ENCODE measurements at regions not wholly inside any gene's neighbourhood (a gene's known extent, or its start where the extent isn't known, plus 50 kb on each side); places are given as distances from the start of the nearest gene placed in this dataset.

GRCh38 chr2:101638181-101638711 is 59.3 kb upstream of the MAP4K4 start:
- DNase-seq, result peak in 1 of 3 donors; percentile 86
- peaks cover 2 to 13% (median 10%) of the 10 kb centered on the region in 3 donors for H3K27me3 Mint-ChIP-seq (ENCODE audit: low read depth in 3 of 3)
- H3K9me3 Mint-ChIP-seq, result peaks cover 0 to 3% (median 0%) of the 10 kb centered on the region in 7 donors
- no peak for TF ChIP-seq CTCF (IDR thresholded peaks at IDR 0.05)
- Histone ChIP-seq H3K4me2 (replicated peaks; ENCODE audit: extremely low read depth, low read length, poor library complexity, severe bottlenecking) (no peak overlapping the region), H3K9ac (ENCODE audit: insufficient read depth, low read length, poor library complexity, severe bottlenecking) (no peak overlapping the region), H3K27me3 (ENCODE audit: control insufficient read depth in 2 of 2, insufficient read depth in 2 of 2, low read length in 2 of 2) (no peaks in the 10 kb centered on the region), H3K79me2 (ENCODE audit: insufficient read depth, low read length) (no peaks in the 10 kb centered on the region), H3K9me3 (replicated peaks in 1 of 2; ENCODE audit: control insufficient read depth in 1 of 2, insufficient read depth in 1 of 2, low read length in 2 of 2) (no peaks in the 10 kb centered on the region), H4K20me1 (ENCODE audit: insufficient read depth, low read length) (no peaks in the 10 kb centered on the region), H3K4me1 (ENCODE audit: control insufficient read depth in 1 of 2, insufficient read depth in 2 of 2, low read length in 2 of 2) (peaks cover 8 to 19% of the 10 kb centered on the region in 2 donors), H3K4me3 (replicated peaks in 1 of 3; ENCODE audit: low read depth in 2 of 3, low read length in 3 of 3) (no peak overlapping the region), H2AFZ (ENCODE audit: insufficient read depth, low read depth, low read length, poor library complexity, severe bottlenecking) (no peak overlapping the region), H3K27ac (ENCODE audit: low read depth in 1 of 2, low read length in 2 of 2) (peak overlapping the region in 1 of 2 donors; percentile 39), H3K36me3 (replicated peaks in 1 of 2; ENCODE audit: control insufficient read depth in 1 of 2, insufficient read depth in 2 of 2, low read length in 2 of 2) (no peaks in the 10 kb centered on the region)
- peaks cover 7% of the 10 kb centered on the region for H3K4me1 Mint-ChIP-seq
- WGBS (ENCODE audit: insufficient coverage), result 44% methylated on average over 9 of the region's 12 CpGs
- H3K36me3 Mint-ChIP-seq, result no peaks in the 10 kb centered on the region
- H3K4me3 Mint-ChIP-seq, result no peak overlapping the region
- intact Hi-C loops (cut with micrococcal nuclease), result no loop called here
- H3K27ac Mint-ChIP-seq, result peak overlapping the region in 4 of 7 donors; percentile 55 to 73 (median 66)

DNA sequence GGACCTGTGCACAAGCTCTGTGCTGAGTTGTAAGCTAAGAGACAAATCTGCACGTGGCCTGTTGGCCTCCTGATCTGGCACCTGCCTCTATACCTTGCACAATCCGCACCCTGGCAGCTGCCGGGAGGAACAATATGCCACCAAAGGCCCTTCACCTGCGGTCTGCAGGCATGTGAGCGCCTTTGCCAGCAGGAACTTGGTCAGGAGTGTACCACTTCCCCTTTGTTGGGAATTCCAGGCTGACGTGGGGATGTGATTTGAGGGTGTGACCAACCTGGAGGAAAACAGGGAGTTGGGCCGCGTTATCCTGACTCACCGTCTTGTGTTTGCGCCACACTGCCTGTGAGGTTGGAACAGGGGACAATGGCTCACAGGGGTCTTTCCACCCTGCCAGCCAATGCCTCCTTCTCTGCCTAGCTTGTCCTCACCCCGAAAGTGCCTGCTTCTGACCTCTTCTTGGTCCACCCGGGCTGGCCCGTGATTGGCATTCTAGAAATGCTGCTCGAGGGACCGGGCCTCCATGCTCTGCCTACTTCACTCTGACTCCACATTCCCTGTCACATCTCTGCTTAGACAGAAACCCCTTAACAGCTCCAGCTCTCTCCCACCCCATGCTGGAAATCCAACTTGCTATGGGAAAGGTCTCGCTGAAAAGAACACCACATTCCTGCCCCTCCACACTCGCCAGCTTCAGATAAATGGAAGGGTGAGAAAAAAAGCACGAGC is 67.1 kb upstream of the MAP4K4 start:
- 65% methylated on average over 12 of the region's 18 CpGs for WGBS (ENCODE audit: insufficient coverage)
- Mint-ChIP-seq H3K9me3 (no peaks in the 10 kb centered on the region), H3K4me3 (peak overlapping the region in 1 of 2 donors; percentile 33), H3K36me3 (peaks cover 0 to 12% of the 10 kb centered on the region in 2 donors), H3K27ac (no peak overlapping the region), H3K27me3 (ENCODE audit: low read depth in 3 of 3) (peaks cover 13 to 19% (median 15%) of the 10 kb centered on the region in 3 donors), H3K4me1 (peaks cover 21% of the 10 kb centered on the region)
- Histone ChIP-seq H3K79me2 (ENCODE audit: insufficient read depth, low read length) (no peaks in the 10 kb centered on the region), H3K27me3 (ENCODE audit: control insufficient read depth in 2 of 2, insufficient read depth in 2 of 2, low read length in 2 of 2) (no peaks in the 10 kb centered on the region), H3K9me3 (replicated peaks in 1 of 2; ENCODE audit: control insufficient read depth in 1 of 2, insufficient read depth in 1 of 2, low read length in 2 of 2) (no peaks in the 10 kb centered on the region), H3K27ac (ENCODE audit: low read depth in 1 of 2, low read length in 2 of 2) (no peak overlapping the region), H4K20me1 (ENCODE audit: insufficient read depth, low read length) (no peaks in the 10 kb centered on the region), H2AFZ (ENCODE audit: insufficient read depth, low read depth, low read length, poor library complexity, severe bottlenecking) (no peak overlapping the region), H3K4me1 (ENCODE audit: control insufficient read depth in 1 of 2, insufficient read depth in 2 of 2, low read length in 2 of 2) (peaks cover 22 to 23% of the 10 kb centered on the region in 2 donors), H3K36me3 (replicated peaks in 1 of 2; ENCODE audit: control insufficient read depth in 1 of 2, insufficient read depth in 2 of 2, low read length in 2 of 2) (no peaks in the 10 kb centered on the region), H3K4me2 (replicated peaks; ENCODE audit: extremely low read depth, low read length, poor library complexity, severe bottlenecking) (no peak overlapping the region), H3K9ac (ENCODE audit: insufficient read depth, low read length, poor library complexity, severe bottlenecking) (no peak overlapping the region), H3K4me3 (replicated peaks in 1 of 3; ENCODE audit: low read depth in 2 of 3, low read length in 3 of 3) (no peak overlapping the region)
- DNase-seq, result peak in 2 of 3 donors; percentile 23 to 95
- intact Hi-C loops (cut with micrococcal nuclease), result no loop called here
- TF ChIP-seq CTCF (IDR thresholded peaks at IDR 0.05), result no peak
